GM18499 (cell line): ENCODE measurements at regions not wholly inside any gene's neighbourhood (a gene's known extent, or its start where the extent isn't known, plus 50 kb on each side); places are given as distances from the start of the nearest gene placed in this dataset.
"Not testable (repeated sequence)": the region's sequence is repeated elsewhere in the genome, so short reads cannot be mapped to it uniquely, and the experiment has no call there.

Experiments
- ATAC-seq: cut with Tn5 transposase; IDR thresholded peaks from one replicate; pipeline ENCODE4 v1.9.1; 2021; ENCODE audit warnings: moderate number of reproducible peaks; ENCODE audit not compliant: insufficient read depth, unreplicated experiment

DNA sequence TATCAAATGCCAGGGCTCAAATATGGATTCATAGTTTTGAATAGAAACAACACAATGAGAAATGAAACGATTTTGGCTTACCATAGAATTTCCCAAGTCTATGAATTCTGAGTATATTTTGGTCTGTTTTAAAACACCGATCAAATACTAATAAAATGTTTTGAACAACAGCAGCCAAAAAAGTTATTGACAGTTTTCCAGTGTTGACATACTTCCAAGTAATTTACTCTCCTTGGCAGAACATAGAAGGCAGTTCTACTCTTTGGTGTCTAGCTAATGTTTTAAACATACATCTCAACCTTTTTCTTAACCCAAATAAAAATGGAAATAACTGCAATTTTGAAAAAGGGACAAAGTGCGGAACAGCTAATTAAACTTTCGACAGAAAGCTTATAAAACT is 1419.8 kb downstream of the ADGRL3 start:
- no peak for ATAC-seq

GRCh38 chr4:62618042-62618441 is 1417.9 kb downstream of the ADGRL3 start:
- ATAC-seq, result no peak

DNA sequence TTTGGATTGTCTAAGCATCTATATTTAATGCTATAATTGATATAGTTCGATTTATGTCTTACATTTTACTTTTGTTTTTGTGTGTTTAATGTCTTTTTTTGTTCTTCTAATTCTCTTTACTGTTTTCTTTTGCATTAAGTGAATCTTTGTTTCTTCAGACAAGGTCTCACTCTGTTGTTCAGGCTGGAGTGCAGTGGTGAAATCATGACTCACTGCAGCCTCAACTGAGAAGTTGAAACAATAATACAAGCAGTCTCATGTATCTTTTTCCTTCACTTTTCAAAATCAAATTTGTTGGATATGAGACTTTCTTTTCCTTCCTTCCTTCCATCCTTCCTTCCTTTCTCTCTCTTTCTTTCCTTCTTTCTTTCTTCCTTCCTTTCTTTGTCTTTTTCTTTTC is 1401.6 kb downstream of the ADGRL3 start:
- no peak for ATAC-seq

GRCh38 chr4:62595265-62595664 is 1395.1 kb downstream of the ADGRL3 start:
- ATAC-seq, result not testable (repeated sequence)

DNA sequence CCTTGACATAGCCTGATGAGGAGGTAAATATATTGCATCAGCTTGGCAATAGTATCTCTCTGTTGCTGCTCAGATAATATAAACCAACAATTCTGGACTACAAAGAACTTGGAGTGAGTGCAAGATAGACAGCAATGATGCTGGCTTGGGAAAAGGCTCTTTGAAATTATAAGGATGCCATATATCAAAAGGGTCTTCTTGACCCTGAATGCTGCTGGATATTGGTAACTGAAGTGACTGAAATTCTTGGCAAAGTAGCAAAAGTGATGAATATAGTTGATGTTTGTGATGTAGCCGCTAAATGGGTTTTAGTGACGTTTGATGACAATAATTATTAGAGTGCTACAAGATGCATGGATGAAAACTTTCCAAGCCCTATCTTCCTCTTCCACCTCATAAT is 1391.6 kb downstream of the ADGRL3 start:
- no peak for ATAC-seq

- no peak for ATAC-seq
Measured at GRCh38 chr4:62588671-62589070, 1388.5 kb downstream of the ADGRL3 start.

DNA sequence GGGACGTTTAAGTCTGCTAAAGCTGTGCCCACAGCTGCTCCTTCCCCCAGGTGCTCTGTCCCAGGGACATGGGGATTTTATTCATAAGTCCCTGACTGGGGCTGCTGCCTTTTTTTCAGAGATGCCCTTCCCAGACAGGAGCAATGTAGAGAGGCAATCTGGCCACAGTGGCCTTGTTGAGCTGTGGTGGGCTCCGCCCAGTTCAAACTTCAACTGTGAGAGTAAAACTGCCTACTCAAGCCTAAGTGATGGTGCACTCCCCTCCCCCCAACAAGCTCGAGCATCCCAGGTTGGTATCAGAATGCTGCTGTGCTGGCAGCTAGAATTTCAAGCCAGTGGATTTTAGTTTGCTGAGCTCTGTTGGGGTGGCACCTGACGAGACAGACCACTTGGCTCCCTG is 1371.4 kb downstream of the ADGRL3 start:
- no peak for ATAC-seq

GRCh38 chr4:62560858-62561257 is 1360.7 kb downstream of the ADGRL3 start:
- no peak for ATAC-seq

GRCh38 chr4:62550121-62550520 is 1350.0 kb downstream of the ADGRL3 start:
- no peak for ATAC-seq

GRCh38 chr4:62549601-62550000 is 1349.5 kb downstream of the ADGRL3 start:
- ATAC-seq, result no peak

DNA sequence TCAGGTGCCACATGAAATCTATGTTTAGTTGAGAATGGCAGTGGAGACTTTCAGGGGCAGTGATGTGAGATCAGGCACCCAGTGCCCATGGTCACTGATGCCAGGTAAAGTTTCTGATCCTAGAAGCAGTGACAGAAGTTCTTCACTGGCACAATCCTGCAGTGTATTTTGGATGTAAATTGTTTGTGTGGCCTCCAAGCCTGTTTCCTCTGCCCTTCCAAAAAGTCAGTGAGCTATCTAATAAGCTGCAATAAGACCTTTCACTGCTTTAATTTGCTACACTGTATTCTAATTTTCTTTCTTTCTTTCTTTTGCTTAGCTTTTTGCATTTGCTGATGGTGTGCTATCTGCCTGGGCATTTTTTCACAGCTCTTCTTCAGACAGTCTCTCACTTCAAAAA is 1348.6 kb downstream of the ADGRL3 start:
- ATAC-seq, result no peak

DNA sequence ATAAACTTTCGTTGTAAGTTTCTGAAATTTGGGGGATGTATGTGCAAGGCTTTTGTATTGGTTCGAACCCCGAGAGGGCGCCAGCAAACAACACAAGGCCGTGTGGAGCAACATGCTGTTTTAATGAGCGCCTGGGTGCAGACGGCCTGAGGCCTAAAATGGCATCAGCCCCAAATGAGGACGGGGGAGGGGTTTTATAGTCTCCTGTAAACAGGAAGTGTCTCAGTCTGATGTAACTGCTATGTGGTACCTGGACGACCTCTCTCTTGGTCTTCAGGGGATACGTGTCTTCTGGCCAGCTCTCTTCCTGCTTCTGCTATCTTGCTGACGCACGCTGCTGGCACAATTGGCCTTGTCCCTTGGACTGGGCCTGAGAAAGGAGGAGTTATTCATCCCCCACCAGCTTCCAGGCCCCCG is 1348.0 kb downstream of the ADGRL3 start:
- no peak for ATAC-seq

DNA sequence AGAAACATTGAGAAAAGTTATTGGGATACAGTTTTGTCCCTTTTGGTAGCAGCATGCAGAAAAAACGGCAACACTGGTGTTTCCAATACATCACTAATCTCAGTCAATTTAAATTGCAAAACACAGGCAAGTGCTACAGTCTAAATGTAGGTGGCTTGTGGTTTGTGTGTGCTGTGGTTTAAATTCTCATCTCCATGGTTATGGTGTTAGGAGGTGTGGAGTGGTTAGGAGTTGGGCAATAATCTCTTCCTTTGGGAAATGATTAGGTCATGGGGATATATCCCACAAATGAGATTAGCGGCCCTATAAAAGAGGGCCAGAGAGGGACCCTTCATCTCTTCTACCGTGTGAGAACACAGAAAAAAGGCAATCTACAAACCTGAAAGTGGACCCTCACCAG is 1344.3 kb downstream of the ADGRL3 start:
- no peak for ATAC-seq

DNA sequence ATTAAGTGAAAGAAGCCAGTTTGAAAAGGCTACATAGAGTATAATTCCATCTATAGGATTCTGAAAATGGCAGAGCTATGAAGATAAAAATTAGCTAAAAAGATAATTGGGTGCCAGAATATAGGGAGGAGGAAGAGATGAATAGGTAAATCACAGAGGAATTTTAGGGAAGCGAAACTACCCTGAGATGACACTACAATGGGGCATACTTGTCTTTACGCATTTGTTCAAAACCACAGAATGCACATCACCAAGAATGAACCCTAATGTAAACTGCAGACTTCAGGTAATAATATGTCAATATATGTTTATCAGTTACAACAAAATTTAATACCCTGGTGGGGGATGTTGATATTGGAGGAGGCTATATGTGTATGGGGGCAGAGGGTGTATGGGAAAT is 1342.9 kb downstream of the ADGRL3 start:
- ATAC-seq, result no peak

DNA sequence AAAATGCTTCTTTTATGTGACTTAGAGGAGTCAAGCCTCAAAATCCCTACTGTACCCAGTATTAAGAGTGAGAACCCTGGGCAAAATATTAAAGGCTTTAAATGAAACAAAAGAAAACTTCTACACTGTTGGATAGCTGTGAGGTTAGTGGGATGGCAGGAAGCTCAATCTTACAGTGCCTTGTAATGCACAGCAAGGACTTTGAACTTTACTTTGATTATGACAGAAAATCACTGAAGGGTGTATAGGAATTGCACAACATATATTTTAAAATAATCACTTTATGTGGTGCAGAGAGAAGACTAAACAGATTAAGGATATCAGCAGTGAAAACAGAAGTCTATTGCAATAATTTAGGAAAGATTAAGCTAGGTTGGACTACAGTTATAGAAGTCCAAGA is 1333.4 kb downstream of the ADGRL3 start:
- ATAC-seq, result no peak

DNA sequence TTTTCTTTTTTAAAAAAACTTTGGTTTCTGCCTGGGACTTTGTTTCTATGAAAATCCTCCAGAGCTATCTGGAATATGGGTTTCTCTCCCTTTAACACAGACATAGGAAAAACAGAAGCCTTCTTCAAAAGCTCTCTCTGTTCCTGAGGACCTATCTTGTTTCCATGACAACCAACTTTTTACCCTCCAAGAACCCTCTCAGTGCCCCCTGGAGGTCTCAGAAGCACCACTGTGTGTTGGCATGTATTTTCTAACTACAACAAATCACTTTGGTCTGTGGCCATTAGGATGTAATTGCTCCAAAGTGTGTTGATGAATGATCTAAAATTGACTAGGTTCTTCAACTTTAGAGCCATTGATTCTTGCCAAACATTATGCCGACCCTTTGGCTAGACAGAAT is 1331.6 kb downstream of the ADGRL3 start:
- no peak for ATAC-seq

GRCh38 chr4:62531264-62531663 is 1331.1 kb downstream of the ADGRL3 start:
- no peak for ATAC-seq

GRCh38 chr4:62528874-62529273 is 1328.7 kb downstream of the ADGRL3 start:
- no peak for ATAC-seq

DNA sequence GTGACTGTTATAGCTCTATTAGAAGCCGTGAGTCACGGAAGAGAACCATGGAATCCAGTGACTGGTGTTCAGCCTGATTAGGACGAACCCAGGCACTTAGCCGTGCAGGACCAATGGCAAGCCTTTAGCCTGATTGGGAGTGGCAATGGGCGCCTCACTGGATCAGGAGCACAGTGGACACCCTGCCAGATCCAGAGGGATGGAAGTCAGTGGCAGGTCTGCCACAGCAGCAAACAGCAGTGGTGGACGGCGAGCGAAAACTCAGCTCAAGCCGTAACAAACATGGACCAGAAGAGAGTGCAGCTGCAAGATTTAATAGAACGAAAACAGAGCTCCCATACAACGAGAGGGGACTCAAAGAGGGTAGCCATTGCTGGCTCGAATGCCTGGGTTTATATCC is 1326.5 kb downstream of the ADGRL3 start:
- ATAC-seq, result no peak

DNA sequence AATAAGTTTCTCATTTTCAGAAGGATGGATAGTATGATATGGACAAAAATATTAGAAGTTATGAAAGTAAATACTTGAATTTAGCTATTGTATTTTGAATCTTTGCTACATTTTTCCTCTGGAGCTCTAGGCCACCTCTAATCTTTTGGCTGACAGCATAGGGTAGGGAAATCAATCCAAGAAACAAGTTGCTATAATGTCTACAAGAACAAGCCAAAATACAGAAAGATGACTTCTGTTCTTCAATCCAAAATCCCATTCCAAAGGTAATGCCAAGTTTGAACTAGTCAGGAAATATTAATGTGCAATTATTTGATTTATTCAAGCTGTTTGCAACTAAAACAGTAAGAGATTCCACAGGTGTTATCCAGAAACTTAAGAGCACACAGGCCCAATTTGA is 1323.1 kb downstream of the ADGRL3 start:
- ATAC-seq, result no peak

GRCh38 chr4:62522273-62522672 is 1322.1 kb downstream of the ADGRL3 start:
- no peak for ATAC-seq

DNA sequence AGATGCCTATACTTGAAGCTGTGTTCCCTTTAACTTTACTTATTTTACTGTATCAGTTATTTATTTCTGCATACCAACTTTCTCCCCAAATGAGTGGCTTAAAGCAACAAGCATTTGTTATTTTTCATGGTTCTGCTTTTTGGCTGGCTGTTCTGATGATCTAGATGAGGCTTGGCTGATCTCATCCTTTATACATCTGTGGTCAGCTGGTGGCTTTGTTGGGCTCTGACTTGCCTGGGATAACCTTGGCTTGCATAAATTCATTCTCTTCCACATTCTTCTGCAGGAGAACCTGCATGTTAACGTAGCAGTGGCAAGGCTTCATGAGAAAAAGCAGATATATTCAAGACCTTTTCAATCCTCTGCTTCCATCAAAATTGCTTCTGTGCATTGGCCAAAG is 1317.6 kb downstream of the ADGRL3 start:
- ATAC-seq, result no peak

DNA sequence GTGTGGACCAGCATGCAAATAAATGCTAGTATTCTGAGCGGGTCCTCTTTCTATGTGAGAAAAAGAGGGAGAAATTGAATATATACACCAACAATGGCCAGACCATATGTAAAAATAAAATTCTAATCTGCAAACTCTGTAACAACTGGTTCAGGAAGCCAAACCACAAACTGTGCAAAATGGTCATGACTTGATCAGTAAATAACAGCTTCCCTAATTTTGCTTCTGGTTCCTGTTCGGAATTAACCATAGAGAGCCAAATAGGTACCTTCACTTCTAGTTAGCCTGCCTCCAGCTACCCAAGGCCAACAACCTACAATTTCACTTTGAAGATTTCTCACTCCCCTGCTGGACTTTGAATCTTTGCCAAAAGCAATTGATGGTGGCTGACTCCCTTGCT is 1313.2 kb downstream of the ADGRL3 start:
- no peak for ATAC-seq
